GM19238 (cell line): ENCODE measurements at regions not wholly inside any gene's neighbourhood (a gene's known extent, or its start where the extent isn't known, plus 50 kb on each side); places are given as distances from the start of the nearest gene placed in this dataset.
"Not testable (repeated sequence)": the region's sequence is repeated elsewhere in the genome, so short reads cannot be mapped to it uniquely, and the experiment has no call there.

ENCODE experiments used
- DNase-seq: peaks from one replicate; pipeline ENCODE4 v3.0.0; 2011; ENCODE audit warnings: low spot score; ENCODE audit not compliant: insufficient read length

GRCh38 chr21:15455819-15456462 lies 273.8 kb upstream of the USP25 start:
- DNase-seq, result no peak

GRCh38 chr21:15457965-15458364 lies 271.8 kb upstream of the USP25 start:
- no peak for DNase-seq

GRCh38 chr21:15462092-15462491 lies 267.7 kb upstream of the USP25 start:
- no peak for DNase-seq

DNA sequence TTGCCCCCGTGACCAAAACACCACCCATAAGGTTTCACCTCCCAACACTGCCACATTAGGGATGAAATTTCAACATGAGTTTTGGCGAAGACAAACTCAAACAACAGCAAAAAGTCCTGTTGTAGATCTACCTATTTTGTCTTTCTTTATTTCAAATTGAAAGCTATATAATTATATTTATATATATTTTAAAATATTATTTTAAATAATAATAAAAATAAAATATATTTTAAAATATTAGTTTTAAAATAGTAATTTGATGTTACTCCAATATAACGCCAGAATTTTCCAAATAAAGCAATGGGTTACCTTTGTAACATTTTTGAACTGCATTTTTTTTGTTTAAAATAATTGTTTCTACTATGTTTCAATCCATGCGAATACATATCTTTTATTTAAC lies 263.5 kb upstream of the USP25 start:
- DNase-seq, result no peak

GRCh38 chr21:15468368-15468767 lies 261.4 kb upstream of the USP25 start:
- DNase-seq, result no peak

- DNase-seq, result no peak
Measured at GRCh38 chr21:15472108-15473040, 257.4 kb upstream of the USP25 start.

DNA sequence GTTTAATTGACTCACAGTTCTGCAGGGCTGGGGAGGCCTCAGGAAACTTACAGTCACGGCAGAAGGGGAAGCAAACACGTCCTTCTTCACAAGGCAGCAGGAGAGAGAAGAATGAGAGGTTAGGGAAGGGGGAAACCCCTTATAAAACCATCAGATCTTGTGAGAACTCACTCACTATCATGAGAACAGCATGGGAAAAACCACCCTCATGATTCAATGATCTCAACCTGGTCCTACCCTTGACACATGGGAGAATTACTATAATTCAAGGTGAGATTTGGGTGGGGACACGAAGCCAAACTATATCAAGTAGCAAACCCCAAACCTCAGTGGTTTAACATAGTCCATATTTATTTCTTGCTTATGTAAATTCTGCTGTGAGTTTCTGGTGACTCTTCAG lies 252.0 kb upstream of the USP25 start:
- not testable (repeated sequence) for DNase-seq

GRCh38 chr21:15480160-15480559 lies 249.6 kb upstream of the USP25 start:
- DNase-seq, result no peak

DNA sequence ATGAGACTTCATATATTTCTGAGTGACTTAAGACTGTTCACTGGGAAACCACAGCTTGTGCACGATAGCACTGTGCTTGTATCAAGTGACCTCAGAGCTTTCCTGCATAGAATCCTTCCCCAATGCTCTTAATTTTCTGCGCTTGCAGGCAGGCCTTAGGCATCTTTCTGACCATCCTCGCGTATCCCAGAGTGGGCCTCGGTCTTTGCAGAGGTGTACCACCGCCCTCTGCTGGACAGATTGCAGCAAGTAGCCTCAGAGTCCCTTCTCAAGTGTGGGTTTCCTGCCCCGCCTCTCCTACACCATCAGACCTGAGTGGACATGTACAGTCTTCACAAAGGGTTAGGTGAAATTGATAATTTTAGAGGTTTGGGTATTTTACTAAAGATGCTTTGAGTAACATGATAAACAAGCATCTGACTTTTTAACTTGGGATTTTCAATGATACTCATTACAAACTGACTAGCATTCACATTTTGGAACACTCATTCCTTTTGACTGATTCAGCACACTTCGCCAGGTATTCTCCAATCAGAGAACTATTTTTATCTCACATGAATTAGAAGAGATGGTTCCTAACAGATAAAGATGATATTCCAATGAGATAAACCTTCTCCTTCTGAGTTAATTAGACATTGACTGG lies 246.5 kb upstream of the USP25 start:
- peak; percentile 36 for DNase-seq

- DNase-seq, result no peak
Measured at GRCh38 chr21:15486460-15487195, 243.2 kb upstream of the USP25 start.

DNA sequence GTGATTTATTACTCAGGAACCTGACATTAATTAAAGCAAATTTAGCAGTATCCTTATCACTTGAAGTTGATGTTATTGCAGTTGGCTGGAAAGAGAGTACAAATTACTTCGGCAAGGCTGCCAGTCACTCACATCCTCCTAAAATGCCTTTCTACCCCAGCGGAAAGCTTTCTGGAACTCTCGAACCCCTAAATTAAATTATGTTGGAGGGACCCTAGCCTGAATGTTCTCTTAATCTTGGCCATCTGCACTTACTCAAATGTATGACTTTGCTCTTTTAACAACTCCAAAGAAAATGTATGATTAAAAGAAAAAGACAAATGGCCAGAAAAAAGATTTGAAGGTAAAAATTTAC lies 242.6 kb upstream of the USP25 start:
- no peak for DNase-seq

GRCh38 chr21:15491100-15491499 lies 238.7 kb upstream of the USP25 start:
- no peak for DNase-seq

DNA sequence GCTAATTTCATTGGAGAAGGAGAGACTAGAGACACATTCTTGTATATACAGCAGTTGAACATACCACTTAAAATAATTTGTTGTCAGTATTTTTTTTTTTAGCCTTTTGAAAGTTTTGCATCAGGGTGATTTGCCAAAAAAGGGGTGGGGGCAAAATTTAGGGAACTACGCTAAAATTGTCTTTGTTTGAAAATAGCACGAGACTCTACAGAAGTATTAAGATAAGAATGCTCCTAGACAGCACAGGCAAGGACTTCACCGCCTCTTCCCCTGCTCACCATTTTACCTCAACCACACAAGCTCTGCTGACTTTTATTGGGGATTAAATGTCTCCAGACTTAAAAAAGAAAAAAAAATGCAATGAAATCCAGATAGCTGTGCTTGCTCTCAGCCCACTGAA lies 236.1 kb upstream of the USP25 start:
- no peak for DNase-seq

DNA sequence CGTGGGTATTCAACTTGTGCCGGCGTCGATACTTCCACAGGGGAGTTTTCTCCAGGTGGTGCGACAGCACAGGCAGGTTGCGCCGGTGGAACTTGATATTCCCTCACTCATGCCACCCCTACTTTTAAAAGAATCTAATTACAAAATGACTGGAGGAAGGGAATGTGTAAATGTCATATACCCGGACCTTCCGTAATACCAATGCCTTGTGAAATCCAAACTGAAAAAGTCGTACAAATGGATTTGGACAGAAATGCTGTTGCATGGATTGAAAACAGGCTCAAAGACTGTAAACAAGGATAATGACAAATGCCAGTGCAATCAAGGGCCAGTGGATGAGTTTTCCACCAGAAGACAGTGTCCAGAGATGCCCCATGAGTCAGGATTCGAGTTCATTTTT lies 235.3 kb upstream of the USP25 start:
- no peak for DNase-seq

- no peak for DNase-seq
Measured at GRCh38 chr21:15495965-15496364, 233.8 kb upstream of the USP25 start.

- DNase-seq, result no peak
Measured at GRCh38 chr21:15496911-15497310, 232.9 kb upstream of the USP25 start.

GRCh38 chr21:15498455-15498854 lies 231.3 kb upstream of the USP25 start:
- no peak for DNase-seq

- no peak for DNase-seq
Measured at GRCh38 chr21:15506086-15506485, 223.7 kb upstream of the USP25 start.

- DNase-seq, result no peak
Measured at GRCh38 chr21:15508554-15508953, 221.2 kb upstream of the USP25 start.

DNA sequence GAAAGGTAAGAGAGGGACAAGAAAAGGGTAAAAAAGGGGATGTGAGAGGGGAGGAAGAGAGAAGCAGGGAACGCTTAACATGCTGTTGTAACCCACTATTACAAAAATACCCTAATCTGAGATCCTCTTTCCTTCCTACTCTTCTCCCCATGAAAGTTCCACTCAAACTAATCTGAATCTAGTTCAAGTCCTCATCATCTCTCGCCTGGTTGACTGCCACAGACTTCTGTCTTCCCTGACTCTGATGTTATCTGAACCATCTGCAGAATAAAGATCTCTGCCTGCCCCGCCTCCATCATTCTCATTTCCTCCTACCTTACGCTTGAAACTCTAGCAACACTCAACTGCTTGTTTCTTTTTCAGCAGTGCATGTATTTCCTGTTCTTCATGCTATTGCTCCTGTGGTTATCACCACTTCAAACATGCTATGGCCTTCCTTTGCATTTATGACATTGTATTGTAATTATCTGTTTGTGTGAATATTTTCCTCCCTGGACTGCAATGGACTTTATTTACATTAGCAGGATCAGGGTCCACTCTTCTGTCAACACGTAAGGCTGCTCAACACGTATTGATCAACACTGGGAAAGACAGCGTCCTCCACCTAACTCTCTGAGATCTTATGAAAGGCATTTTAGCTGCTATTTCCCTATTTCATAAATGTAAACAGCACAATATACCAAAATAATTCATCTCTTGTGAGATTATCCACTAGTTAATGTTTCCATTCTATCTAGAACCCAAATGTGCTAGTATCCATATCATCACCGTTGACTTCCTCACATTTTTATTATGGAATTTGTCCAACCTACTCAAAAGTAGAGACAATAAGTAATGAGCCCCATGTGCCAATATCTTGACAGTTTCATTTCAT lies 215.5 kb upstream of the USP25 start:
- DNase-seq, result peak; percentile 19

GRCh38 chr21:15515908-15516307 lies 213.9 kb upstream of the USP25 start:
- DNase-seq, result no peak
